ENCODE measurements at regions not wholly inside any gene's neighbourhood (a gene's known extent, or its start where the extent isn't known, plus 50 kb on each side); places are given as distances from the start of the nearest gene placed in this dataset.

DNA sequence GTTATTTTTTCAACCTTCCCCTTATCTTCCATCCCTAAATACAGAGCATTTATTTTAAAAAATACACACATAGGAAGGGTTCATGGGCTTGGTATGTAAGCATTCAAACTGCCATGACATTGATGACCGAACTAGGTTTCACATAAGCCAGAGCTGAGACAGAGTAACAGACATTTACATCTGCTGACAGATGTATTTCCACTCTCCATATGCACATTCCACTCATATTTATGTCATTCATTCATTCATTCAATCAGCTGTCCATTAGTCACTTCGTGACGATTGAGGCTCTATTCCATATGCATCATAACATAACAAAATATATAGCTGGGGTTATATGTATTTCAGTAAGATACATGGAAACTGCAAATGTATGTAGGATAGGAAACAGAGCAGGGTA is 145.5 kb upstream of the OTX2 start:
- TF ChIP-seq, protein P1, sequence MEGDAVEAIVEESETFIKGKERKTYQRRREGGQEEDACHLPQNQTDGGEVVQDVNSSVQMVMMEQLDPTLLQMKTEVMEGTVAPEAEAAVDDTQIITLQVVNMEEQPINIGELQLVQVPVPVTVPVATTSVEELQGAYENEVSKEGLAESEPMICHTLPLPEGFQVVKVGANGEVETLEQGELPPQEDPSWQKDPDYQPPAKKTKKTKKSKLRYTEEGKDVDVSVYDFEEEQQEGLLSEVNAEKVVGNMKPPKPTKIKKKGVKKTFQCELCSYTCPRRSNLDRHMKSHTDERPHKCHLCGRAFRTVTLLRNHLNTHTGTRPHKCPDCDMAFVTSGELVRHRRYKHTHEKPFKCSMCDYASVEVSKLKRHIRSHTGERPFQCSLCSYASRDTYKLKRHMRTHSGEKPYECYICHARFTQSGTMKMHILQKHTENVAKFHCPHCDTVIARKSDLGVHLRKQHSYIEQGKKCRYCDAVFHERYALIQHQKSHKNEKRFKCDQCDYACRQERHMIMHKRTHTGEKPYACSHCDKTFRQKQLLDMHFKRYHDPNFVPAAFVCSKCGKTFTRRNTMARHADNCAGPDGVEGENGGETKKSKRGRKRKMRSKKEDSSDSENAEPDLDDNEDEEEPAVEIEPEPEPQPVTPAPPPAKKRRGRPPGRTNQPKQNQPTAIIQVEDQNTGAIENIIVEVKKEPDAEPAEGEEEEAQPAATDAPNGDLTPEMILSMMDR (IDR thresholded peaks at IDR 0.05; ENCODE audit: low read depth, low read length) = no peak
- no peak for TF ChIP-seq POLR2A (IDR thresholded peaks at IDR 0.05; ENCODE audit: extremely low read depth, insufficient read length)
